Stimulated activated CD8-positive, alpha-beta memory T cell treated with anti-CD3 and anti-CD28 coated beads, Interleukin-12 subunit alpha, Interleukin-12 subunit beta, amount 100 ng/mL, for 24 hours (primary cell): ENCODE measurements at regions not wholly inside any gene's neighbourhood (a gene's known extent, or its start where the extent isn't known, plus 50 kb on each side); places are given as distances from the start of the nearest gene placed in this dataset.
"Not testable (repeated sequence)": the region's sequence is repeated elsewhere in the genome, so short reads cannot be mapped to it uniquely, and the experiment has no call there.

Experiments
- DNase-seq: peaks from one replicate; pipeline ENCODE4 v3.0.0-alpha.2; 2020; ENCODE audit errors: extremely low read depth

GRCh38 chr4:129998436-129999150 is 902.6 kb downstream of the C4orf33 start:
- DNase-seq, result no peak

- DNase-seq, result no peak
Measured at GRCh38 chr4:129999156-129999555, 903.2 kb downstream of the C4orf33 start.

GRCh38 chr4:130008461-130008860 is 912.5 kb downstream of the C4orf33 start:
- no peak for DNase-seq

- DNase-seq, result not testable (repeated sequence)
Measured at GRCh38 chr4:130012806-130013205, 916.9 kb downstream of the C4orf33 start.

- no peak for DNase-seq
Measured at GRCh38 chr4:130021706-130022105, 925.8 kb downstream of the C4orf33 start.

GRCh38 chr4:130023088-130023487 is 927.1 kb downstream of the C4orf33 start:
- no peak for DNase-seq

GRCh38 chr4:130025701-130026100 is 929.7 kb downstream of the C4orf33 start:
- no peak for DNase-seq

GRCh38 chr4:130026185-130026584 is 930.2 kb downstream of the C4orf33 start:
- no peak for DNase-seq

GRCh38 chr4:130027973-130028372 is 932.0 kb downstream of the C4orf33 start:
- no peak for DNase-seq

- no peak for DNase-seq
Measured at GRCh38 chr4:130028552-130028951, 932.6 kb downstream of the C4orf33 start.

GRCh38 chr4:130029442-130029841 is 933.5 kb downstream of the C4orf33 start:
- DNase-seq, result no peak

- DNase-seq, result no peak
Measured at GRCh38 chr4:130031858-130032257, 935.9 kb downstream of the C4orf33 start.

- not testable (repeated sequence) for DNase-seq
Measured at GRCh38 chr4:130033657-130034056, 937.7 kb downstream of the C4orf33 start.

- no peak for DNase-seq
Measured at GRCh38 chr4:130034876-130035275, 938.9 kb downstream of the C4orf33 start.

GRCh38 chr4:130035391-130035790 is 939.4 kb downstream of the C4orf33 start:
- DNase-seq, result no peak

GRCh38 chr4:130037866-130038265 is 941.9 kb downstream of the C4orf33 start:
- not testable (repeated sequence) for DNase-seq

- DNase-seq, result not testable (repeated sequence)
Measured at GRCh38 chr4:130038540-130038939, 942.6 kb downstream of the C4orf33 start.

- DNase-seq, result no peak
Measured at GRCh38 chr4:130043732-130044160, 947.8 kb downstream of the C4orf33 start.

- no peak for DNase-seq
Measured at GRCh38 chr4:130044788-130045531, 949.0 kb downstream of the C4orf33 start.

- no peak for DNase-seq
Measured at GRCh38 chr4:130053723-130054122, 957.8 kb downstream of the C4orf33 start.

GRCh38 chr4:130054908-130055307 is 959.0 kb downstream of the C4orf33 start:
- no peak for DNase-seq

- DNase-seq, result no peak
Measured at GRCh38 chr4:130056286-130056685, 960.3 kb downstream of the C4orf33 start.

- DNase-seq, result no peak
Measured at GRCh38 chr4:130064471-130064870, 968.5 kb downstream of the C4orf33 start.
